HG03432 (cell line): ENCODE measurements at regions not wholly inside any gene's neighbourhood (a gene's known extent, or its start where the extent isn't known, plus 50 kb on each side); places are given as distances from the start of the nearest gene placed in this dataset.
"Not testable (repeated sequence)": the region's sequence is repeated elsewhere in the genome, so short reads cannot be mapped to it uniquely, and the experiment has no call there.

Source experiments
- ATAC-seq: cut with Tn5 transposase; IDR thresholded peaks from one replicate; pipeline ENCODE4 v1.9.1; 2021; ENCODE audit warnings: mild to moderate bottlenecking, moderate library complexity; ENCODE audit not compliant: unreplicated experiment

GRCh38 chr2:228600265-228600664, 418.8 kb upstream of the SPHKAP start:
- no peak for ATAC-seq

GRCh38 chr2:228599781-228600180, 418.3 kb upstream of the SPHKAP start:
- ATAC-seq = no peak

GRCh38 chr2:228599297-228599696, 417.8 kb upstream of the SPHKAP start:
- peak; percentile 52 for ATAC-seq

- no peak for ATAC-seq
These were observed 415.5 kb upstream of the SPHKAP start for GRCh38 chr2:228597032-228597431.

- no peak for ATAC-seq
These were observed 412.5 kb upstream of the SPHKAP start for GRCh38 chr2:228594012-228594411.

- ATAC-seq = no peak
These were observed 411.4 kb upstream of the SPHKAP start for GRCh38 chr2:228592925-228593324.

- peak; percentile 98 for ATAC-seq
These were observed 409.2 kb upstream of the SPHKAP start for GRCh38 chr2:228590681-228591080.

GRCh38 chr2:228589115-228589514, 407.6 kb upstream of the SPHKAP start:
- no peak for ATAC-seq

GRCh38 chr2:228581731-228582130, 400.2 kb upstream of the SPHKAP start:
- no peak for ATAC-seq

GRCh38 chr2:228575897-228576296, 394.4 kb upstream of the SPHKAP start:
- ATAC-seq = no peak

- ATAC-seq = not testable (repeated sequence)
These were observed 386.8 kb upstream of the SPHKAP start for GRCh38 chr2:228568275-228568674.

- ATAC-seq = no peak
These were observed 380.3 kb upstream of the SPHKAP start for GRCh38 chr2:228561816-228562215.

- ATAC-seq = no peak
These were observed 378.4 kb upstream of the SPHKAP start for GRCh38 chr2:228559774-228560415.

- no peak for ATAC-seq
These were observed 375.2 kb upstream of the SPHKAP start for GRCh38 chr2:228556717-228557116.

GRCh38 chr2:228549441-228550007, 368.0 kb upstream of the SPHKAP start:
- no peak for ATAC-seq

- ATAC-seq = no peak
These were observed 366.7 kb upstream of the SPHKAP start for GRCh38 chr2:228548230-228548629.

GRCh38 chr2:228545748-228546145, 364.3 kb upstream of the SPHKAP start:
- no peak for ATAC-seq

- ATAC-seq = no peak
These were observed 363.7 kb upstream of the SPHKAP start for GRCh38 chr2:228545041-228545747.

- no peak for ATAC-seq
These were observed 361.6 kb upstream of the SPHKAP start for GRCh38 chr2:228543117-228543516.

GRCh38 chr2:228542277-228542676, 360.8 kb upstream of the SPHKAP start:
- no peak for ATAC-seq

GRCh38 chr2:228541789-228542188, 360.3 kb upstream of the SPHKAP start:
- no peak for ATAC-seq

- no peak for ATAC-seq
These were observed 359.5 kb upstream of the SPHKAP start for GRCh38 chr2:228540976-228541375.
